ENCODE measurements at regions not wholly inside any gene's neighbourhood (a gene's known extent, or its start where the extent isn't known, plus 50 kb on each side); places are given as distances from the start of the nearest gene placed in this dataset.

GRCh38 chr2:2662847-2663356 is 331.8 kb upstream of the MYT1L start:
- Mint-ChIP-seq H3K36me3 (ENCODE audit: low read depth) (no peaks in the 10 kb centered on the region), H3K27ac (peak overlapping the region; percentile 14), H3K4me1 (no peaks in the 10 kb centered on the region), H3K27me3 (ENCODE audit: insufficient read depth) (no peaks in the 10 kb centered on the region), H3K4me3 (no peak overlapping the region), H3K9me3 (peaks cover 10% of the 10 kb centered on the region)
- H3K4me1 ChIP-seq (ENCODE audit: control insufficient read depth, insufficient read depth, low read length), result no peaks in the 10 kb centered on the region
- 88 to 89% methylated on average over 9 of the region's 9 CpGs for WGBS, 2 experiments (ENCODE audit: insufficient coverage in 1 of 2, insufficient read length in 1 of 2)
- no peak overlapping the region for H3K4me3 ChIP-seq (ENCODE audit: low read length)
- no peak for TF ChIP-seq CTCF (conservative IDR thresholded peaks at IDR 0.05)
- no peak overlapping the region for H3K9ac ChIP-seq (ENCODE audit: extremely low read depth, low read length, poor library complexity, severe bottlenecking)
- no peak overlapping the region for H3K27ac ChIP-seq (ENCODE audit: low read depth, low read length)
- no peaks in the 10 kb centered on the region for H3K9me3 ChIP-seq (ENCODE audit: control insufficient read depth, low read length)
- no peak for DNase-seq
- H3K27me3 ChIP-seq (ENCODE audit: control insufficient read depth, insufficient read depth, low read length, poor library complexity, severe bottlenecking), result no peaks in the 10 kb centered on the region
- H3K36me3 ChIP-seq (ENCODE audit: control insufficient read depth, insufficient read depth, low read length), result no peaks in the 10 kb centered on the region

DNA sequence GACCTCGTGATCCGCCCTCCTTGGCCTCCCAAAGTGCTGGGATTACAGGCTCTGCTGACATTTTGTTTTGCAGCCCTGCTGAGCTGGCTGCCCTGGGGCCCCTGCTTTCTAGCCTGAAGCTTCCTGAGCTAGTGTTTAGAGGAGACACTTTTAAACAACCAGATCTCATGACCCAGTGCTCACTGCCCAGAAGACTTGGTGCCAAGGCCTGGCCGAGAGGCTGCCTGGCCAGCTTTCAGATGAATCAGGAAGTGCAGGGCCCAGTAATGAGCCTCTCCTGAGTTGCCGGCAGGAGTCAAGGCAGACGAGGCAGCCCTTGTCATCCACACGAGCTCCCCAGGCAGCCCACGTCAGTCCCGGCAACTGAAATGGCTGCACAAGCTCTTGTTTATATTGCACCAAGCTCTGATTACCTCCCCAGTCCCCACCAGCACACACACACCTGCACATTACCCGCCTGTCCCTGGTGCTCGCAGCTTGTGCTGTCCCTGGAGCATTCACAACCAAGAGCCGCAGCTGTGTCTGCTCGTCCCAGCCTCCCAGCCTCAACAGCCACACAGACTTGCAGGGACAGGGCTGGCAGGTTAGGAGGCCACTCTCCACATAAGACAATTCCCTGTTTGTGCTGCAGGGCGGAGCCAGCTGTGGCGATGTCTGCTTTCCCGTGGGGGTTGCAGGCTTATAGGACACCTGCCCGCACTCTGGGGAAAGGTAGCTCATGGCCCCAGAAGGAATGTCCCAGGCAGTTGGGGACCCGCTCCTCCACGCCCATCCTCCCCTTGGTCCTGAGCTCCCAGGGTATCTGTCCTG is 331.2 kb upstream of the MYT1L start:
- Histone ChIP-seq H3K9me3 (ENCODE audit: control insufficient read depth, low read length) (no peaks in the 10 kb centered on the region), H3K4me1 (ENCODE audit: control insufficient read depth, insufficient read depth, low read length) (no peaks in the 10 kb centered on the region), H3K9ac (ENCODE audit: extremely low read depth, low read length, poor library complexity, severe bottlenecking) (no peak overlapping the region), H3K27ac (ENCODE audit: low read depth, low read length) (no peak overlapping the region), H3K27me3 (ENCODE audit: control insufficient read depth, insufficient read depth, low read length, poor library complexity, severe bottlenecking) (no peaks in the 10 kb centered on the region), H3K36me3 (ENCODE audit: control insufficient read depth, insufficient read depth, low read length) (no peaks in the 10 kb centered on the region), H3K4me3 (ENCODE audit: low read length) (no peak overlapping the region)
- H3K27me3 Mint-ChIP-seq (ENCODE audit: insufficient read depth), result no peaks in the 10 kb centered on the region
- no peak for DNase-seq
- H3K27ac Mint-ChIP-seq, result no peak overlapping the region
- TF ChIP-seq CTCF (conservative IDR thresholded peaks at IDR 0.05), result no peak
- 92% methylated on average over 4 to 18 of the region's 18 CpGs for WGBS, 2 experiments (ENCODE audit: insufficient coverage in 1 of 2, insufficient read length in 1 of 2)
- no peak overlapping the region for H3K4me3 Mint-ChIP-seq
- H3K36me3 Mint-ChIP-seq (ENCODE audit: low read depth), result no peaks in the 10 kb centered on the region
- peaks cover 10% of the 10 kb centered on the region for H3K9me3 Mint-ChIP-seq
- no peaks in the 10 kb centered on the region for H3K4me1 Mint-ChIP-seq

DNA sequence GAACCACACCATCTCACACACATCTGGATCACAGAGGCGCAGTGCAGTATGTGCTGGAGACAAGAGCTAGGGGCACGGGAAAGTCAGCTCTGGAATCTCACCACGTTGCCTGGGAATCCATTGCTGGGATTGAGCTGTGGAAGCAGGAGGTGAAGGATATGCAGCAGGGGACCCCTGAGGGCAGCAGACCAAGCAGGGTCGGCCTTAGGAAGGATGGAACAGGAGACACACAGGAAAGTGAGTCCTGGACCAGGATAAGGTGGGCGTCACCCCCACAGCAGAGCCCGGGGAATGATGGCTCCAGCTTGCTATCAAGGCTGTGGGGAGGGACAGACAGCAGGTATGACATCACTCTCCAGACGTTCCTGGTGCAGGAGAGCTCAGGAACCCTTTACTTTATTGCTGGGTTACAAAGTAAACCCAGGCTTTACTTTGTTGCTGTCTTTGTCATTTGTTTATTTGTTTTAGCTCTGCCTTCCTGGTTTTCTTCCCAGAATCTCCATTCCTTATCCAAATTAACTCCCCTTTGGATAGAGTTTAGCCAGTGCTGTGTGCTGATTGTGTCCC is 329.8 kb upstream of the MYT1L start:
- Mint-ChIP-seq H3K9me3 (peaks cover 10% of the 10 kb centered on the region), H3K36me3 (ENCODE audit: low read depth) (no peaks in the 10 kb centered on the region), H3K4me3 (no peak overlapping the region), H3K27ac (no peak overlapping the region), H3K4me1 (no peaks in the 10 kb centered on the region), H3K27me3 (ENCODE audit: insufficient read depth) (no peaks in the 10 kb centered on the region)
- Histone ChIP-seq H3K9me3 (ENCODE audit: control insufficient read depth, low read length) (no peaks in the 10 kb centered on the region), H3K9ac (ENCODE audit: extremely low read depth, low read length, poor library complexity, severe bottlenecking) (no peak overlapping the region), H3K4me1 (ENCODE audit: control insufficient read depth, insufficient read depth, low read length) (no peaks in the 10 kb centered on the region), H3K27me3 (ENCODE audit: control insufficient read depth, insufficient read depth, low read length, poor library complexity, severe bottlenecking) (no peaks in the 10 kb centered on the region), H3K36me3 (ENCODE audit: control insufficient read depth, insufficient read depth, low read length) (no peaks in the 10 kb centered on the region), H3K27ac (ENCODE audit: low read depth, low read length) (no peak overlapping the region), H3K4me3 (ENCODE audit: low read length) (no peak overlapping the region)
- 88 to 90% methylated on average over 7 of the region's 7 CpGs for WGBS, 2 experiments (ENCODE audit: insufficient coverage in 1 of 2, insufficient read length in 1 of 2)
- TF ChIP-seq CTCF (conservative IDR thresholded peaks at IDR 0.05), result no peak
- no peak for DNase-seq
